Fibroblast of skin of right biceps (primary cell): ENCODE measurements at regions not wholly inside any gene's neighbourhood (a gene's known extent, or its start where the extent isn't known, plus 50 kb on each side); places are given as distances from the start of the nearest gene placed in this dataset.
"Not testable (repeated sequence)": the region's sequence is repeated elsewhere in the genome, so short reads cannot be mapped to it uniquely, and the experiment has no call there.

Experiments used
- DNase-seq: peaks from one replicate; pipeline ENCODE4 v3.0.0-alpha.2; 2013

DNA sequence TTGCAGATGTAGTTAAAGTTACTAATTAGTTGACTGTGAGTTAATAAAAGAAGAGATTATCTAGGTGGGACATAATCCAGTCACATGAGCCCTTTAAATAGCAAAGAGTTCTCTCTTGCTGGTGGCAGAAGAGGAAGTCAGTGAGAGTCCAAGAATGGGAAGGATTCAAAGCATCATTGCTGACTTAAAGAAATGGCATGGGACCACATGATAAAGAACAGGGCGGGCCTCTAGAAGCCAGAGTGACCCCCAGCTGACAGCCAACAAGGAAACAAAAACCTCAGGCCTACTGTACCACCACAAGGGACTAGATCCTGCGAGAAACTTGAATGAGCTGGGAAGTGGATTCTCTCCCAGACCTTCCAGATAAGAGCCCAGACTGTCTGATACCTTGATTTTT, 447.2 kb upstream of the CCDC54 start:
- no peak for DNase-seq

DNA sequence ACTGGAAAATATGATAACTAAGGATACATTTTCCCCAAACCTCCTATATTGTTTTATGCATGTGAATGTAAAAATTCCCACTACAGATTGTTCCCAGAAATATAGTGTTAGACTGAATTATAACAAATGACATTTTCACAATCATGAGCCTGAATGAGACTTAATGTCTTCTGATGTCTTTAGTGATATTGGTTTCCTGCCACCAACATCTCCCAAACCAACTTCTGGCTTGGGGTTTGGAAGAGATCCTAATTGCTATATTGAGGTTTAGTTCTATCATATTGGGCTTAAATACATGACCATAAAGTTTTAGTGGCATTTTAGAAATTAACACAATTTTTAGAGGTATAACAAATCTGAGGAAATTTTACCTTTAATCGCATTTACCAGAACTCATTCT, 445.3 kb upstream of the CCDC54 start:
- DNase-seq, result no peak

DNA sequence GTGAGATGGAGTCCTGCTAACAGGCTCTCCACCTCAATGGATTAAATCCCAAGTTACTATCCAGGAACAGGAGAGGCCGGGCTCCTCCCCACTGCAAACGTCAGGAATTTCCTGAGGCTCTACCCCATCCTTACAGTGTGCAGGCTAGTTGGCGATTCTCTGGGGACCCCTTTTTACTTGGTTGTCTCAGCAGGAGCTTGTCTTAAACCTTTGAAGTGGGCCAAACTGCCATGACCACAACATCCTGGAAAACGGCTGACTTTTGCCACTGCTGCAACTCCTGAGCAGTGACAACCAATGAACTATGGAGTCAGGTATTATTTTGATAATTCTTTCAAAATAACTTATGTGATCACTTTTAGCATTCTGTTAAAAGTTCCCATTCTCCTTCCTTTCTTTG, 440.9 kb upstream of the CCDC54 start:
- DNase-seq, result no peak

DNA sequence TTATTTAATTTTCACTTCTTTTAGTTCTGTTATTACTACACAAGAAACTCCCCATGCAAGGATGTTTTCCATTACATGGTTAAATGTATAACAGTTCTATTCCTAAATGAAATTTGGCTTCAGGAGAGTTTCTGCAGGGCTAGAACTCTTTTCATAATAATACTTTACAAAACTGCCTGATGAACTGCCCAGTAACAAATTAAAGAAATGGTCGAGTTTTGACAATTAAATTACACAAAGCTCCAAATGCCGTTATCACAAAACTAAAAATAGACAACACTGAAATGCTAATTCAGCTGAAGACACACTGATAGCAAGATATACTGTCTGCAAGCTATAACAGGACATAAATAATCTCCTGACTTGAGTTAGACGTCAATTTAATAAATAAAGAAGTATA, 435.2 kb upstream of the CCDC54 start:
- DNase-seq, result no peak

DNA sequence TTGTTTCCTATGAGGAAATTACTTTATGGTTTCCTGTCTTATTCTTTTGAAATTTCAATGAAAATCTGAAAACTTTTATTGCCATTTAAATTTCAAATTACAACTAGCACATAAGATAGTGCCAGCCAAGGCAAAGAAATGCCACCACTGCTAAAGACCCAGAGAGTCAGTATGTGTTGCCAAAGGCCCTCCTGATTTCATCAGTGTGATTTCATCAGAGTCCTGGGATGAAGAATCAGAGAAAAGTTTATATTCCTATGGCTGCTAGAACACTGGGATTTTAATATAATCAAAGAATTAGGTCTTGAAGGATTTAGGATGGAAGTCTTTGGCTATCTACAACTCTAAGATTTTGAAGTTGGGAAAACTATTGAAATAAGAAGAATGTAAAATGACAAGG, 434.2 kb upstream of the CCDC54 start:
- no peak for DNase-seq

DNA sequence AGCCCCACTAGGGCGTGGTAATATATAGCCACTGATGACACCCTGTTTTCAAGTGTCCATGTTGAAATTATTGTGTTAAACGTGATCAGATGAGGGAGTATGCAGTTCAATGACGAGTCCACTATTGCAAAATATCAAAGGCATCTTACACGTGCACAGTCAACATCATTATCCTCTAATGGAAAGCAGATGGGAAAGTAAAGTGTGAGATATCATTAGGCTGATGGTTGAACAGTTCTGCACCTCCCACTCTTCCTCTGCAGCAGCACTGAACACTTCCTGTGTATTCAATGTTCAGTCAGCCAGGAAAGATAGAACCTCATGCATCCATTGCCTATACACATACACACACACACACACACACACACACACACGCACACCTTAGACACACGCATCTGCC, 431.8 kb upstream of the CCDC54 start:
- peak; percentile 83 for DNase-seq

DNA sequence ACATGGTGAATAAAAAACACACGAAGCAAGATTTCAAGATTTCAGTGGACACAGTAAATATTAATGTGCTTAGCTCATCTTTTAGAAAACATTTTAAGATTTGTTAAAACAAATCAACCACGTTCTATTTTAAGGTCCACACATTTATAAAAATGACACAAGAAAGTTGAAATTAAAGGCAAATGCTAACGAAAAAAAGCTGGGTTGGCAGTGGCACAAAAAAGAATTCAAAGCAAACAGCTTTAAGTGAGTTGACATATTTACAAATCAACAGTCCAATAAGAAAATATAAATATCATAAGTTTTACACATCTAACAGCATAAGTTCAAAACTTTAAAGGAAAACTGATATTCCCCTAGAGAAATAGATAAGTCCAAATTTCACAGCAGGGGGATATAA, 430.4 kb upstream of the CCDC54 start:
- DNase-seq, result no peak

DNA sequence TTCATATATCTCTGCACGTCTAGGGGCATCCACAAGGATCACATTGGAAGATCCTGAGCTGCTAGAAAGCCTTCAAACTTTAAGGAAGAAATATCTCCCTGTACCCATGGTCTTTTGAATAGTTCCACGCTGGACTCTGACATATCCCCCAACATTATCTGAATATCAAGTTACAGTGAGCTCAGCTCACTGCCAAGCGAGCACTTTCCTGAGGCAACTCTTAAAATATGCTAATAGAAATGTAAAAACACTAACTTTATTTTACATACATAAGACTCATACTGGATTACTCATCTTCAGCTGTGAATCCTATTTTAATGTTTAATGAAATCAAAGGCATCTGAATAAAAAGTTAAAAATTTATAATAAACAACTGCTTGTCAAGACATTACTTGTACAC, 420.2 kb upstream of the CCDC54 start:
- peak; percentile 70 for DNase-seq

DNA sequence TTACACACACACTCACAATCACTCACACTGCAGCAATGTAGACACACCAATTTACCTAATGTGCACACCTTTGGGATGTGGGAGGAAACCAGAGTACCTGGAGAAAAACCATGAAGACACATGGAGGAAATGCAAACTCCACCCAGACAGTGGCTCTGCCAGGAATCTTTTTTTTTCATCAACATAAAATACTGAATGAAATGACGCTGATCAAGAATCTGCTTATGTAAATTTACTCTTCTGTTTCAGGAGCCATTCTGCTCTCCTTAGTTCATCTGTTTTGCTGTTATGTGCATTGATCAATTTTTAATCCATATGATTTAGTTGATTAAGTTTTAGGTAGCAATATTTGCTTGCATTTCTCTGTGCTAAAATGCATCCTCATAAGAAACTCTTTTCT, 414.2 kb upstream of the CCDC54 start:
- DNase-seq, result no peak

DNA sequence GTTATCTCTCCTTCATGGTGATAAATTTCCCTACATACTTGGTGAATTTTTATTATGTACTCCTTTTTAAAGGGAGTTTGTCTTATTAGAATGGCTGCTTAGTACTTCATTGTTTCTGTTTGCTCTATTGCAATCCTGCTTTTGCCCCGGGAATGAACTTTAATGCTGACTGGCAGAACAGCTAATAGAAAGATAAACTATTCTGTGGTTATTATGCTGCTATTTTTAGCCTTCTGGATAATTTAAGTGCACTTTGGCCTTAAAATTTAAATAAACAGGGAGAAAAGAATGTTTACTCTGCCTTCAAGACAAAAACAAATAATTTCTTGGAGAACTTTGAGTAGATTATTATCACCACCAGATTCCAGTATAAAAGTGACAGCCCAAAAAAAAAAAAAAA, 413.8 kb upstream of the CCDC54 start:
- peak; percentile 54 for DNase-seq

DNA sequence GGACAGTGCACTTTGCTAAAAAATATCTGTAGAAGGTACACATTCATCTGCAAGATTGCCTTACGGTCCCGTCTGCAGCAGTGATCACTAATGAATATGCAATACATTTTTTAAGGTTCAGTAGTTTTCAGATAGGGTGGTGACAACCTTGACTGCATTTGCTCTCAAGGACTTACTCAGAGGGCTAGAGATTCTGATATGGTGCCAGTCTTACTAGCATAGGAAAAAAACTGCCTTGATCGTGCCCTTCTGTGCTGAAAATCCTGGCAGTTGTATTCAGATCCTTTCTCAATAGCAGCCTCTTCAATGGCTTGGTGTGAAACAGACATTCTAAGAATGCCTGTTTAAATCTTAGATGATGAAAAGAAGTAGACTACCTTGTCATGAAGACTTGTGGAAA, 411.9 kb upstream of the CCDC54 start:
- DNase-seq, result no peak

DNA sequence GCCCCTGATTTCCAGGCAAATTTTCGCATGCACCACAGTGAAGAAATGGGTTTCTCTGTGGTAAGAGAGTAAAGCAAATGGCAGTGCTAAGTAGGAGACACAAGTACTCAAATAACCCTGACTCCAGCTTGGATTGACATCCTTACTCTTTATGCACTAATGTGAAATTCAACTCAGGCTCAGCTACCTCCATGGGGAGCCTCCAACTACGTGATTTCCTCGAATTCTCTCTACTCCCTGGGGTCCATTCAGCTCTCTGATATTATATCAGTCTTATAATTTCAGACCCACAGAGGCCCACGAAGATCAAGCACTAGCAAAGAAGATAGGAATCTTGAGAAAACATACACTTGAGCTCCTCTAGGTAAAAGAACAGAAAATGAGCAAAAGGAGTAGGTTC, 407.6 kb upstream of the CCDC54 start:
- DNase-seq, result no peak

DNA sequence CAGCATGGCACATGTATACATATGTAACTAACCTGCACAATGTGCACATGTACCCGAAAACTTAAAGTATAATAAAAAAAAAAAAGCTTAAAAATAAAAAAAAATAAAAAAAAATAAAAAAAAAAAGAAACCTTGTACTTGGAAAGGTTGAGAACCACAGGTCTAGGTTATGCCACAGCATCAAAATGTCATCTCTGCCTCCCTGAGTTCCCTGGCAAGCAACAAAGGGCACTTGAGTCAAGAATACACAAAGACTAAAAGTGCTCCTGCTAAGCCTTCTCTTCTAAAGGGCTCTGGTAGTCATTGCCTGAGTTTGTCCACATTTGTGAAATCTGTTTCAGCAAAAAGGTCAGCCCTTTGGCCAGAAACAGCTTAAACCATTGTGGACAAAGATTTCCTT, 395.8 kb upstream of the CCDC54 start:
- DNase-seq, result no peak

DNA sequence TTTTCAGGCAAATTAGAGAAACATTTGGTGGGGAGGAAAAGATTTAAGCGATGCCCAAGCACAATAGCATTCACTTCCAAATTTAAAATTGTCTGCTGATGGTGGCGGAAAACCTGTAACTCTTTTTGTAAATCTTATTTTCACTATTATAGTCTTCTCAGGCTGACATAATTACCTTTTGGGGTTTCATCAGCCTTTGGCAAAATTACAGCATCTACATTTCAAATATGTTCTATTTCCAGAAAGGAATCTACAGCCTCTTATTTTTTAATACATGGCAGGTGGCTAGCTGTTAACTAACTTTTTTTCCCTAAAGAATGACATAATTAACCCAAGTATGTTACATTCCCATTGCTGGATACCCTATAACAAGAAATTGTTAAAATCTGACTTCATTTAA, 391.5 kb upstream of the CCDC54 start:
- peak; percentile 16 for DNase-seq

DNA sequence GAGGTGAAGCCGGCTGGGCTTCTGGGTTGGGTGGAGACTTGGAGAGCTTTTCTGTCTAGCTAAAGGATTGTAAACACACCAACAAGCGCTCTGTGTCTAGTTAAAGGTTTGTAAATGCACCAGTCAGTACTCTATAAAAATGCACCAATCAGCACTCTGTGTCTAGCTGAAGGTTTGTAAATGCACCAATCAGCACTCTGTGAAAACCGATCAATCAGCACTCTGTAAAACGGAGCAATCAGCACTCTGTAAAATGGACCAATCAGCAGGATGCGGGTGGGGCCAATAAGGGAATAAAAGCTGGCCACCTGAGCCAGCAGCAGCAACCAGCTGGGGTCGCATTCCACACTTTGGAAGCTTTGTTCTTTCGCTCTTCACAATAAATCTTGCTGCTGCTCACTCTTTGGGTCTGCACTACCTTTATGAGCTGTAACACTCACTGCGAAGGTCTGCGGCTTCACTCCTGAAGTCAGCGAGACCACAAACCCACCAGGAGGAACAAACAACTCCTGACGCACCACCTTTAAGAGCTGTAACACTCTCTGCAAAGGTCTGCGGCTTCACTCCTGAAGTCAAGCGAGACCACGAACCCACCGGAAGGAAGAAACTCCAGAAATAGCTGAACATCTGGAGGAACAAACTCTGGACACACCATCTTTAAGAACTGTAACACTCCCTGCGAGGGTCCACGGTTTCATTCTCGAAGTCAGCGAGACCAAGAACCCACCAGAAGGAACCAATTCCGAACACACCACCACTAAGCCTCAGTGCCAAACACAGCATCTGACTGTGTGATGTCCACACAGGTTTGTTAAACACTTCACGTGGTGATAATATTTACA, 378.2 kb upstream of the CCDC54 start:
- not testable (repeated sequence) for DNase-seq

DNA sequence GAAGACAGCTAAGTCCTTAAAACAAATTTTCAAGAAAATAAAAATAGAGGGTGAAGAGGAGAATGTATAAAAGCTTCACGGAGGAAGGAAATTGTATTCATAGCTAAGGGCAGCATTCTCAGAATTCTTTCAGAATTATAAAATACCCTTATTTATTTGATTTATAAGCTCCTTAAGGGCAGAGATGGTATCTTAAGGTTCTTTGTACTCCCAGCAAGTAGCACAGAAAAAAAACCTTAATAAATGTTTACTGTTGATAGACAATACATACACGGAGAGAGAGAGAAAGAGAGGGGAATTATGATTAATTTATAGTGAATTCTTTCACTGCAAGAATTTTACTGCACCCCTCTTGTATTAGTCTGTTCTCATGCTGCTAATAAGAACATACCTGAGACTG, 375.6 kb upstream of the CCDC54 start:
- DNase-seq, result peak; percentile 18

DNA sequence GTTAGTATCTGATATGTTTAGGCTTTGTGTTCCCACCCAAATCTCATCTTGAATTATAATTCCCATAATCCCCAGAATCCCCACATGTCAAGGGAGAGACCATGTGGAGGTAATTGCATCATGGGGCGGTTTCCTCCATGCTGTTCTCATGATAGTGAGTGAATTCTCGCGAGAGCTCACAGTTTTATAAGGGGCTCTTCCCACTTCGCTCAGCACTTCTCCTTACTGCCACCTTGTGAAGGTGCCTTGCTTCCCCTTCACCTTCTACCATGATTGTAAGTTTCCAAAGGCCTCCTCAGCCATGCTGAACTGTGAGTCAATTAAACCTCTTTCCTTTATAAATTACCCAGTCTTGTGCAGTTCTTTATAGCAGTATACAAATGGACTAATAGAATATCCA, 371.9 kb upstream of the CCDC54 start:
- DNase-seq, result not testable (repeated sequence)

DNA sequence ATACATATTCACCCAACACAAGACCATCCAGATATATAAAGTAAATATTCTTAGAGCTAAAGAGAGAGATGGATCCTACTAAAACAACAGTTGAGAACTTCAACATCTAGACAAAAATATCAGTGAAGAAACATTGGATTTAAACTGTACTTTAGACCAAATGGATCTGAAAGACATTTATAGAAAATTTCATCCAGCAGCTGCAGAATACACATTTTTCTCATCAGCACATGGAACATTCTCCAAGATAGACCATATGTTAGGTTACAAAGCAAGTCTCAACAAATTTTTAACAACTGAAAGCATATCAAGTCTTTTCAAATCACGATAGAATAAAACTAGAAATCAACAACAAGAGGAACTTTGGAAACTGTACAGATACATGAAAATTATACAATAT, 369.0 kb upstream of the CCDC54 start:
- no peak for DNase-seq

DNA sequence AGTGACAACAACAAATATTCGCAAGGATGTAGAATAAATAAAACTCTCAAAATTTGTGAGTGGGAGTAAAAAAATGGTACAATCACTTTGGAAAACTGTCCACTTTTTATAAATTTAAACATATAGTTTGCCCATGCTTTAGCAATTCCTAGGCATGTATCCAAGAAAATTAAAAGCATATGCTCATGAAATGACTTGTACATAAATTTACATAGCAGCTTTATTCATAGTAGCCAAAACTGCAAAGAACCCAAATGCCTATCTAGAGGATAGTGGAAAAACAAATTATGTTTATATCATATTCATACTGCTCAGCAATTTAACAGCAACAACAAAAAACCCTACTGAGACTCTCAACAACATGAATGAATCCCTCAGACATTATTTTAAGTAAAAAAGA, 363.6 kb upstream of the CCDC54 start:
- peak; percentile 33 for DNase-seq

DNA sequence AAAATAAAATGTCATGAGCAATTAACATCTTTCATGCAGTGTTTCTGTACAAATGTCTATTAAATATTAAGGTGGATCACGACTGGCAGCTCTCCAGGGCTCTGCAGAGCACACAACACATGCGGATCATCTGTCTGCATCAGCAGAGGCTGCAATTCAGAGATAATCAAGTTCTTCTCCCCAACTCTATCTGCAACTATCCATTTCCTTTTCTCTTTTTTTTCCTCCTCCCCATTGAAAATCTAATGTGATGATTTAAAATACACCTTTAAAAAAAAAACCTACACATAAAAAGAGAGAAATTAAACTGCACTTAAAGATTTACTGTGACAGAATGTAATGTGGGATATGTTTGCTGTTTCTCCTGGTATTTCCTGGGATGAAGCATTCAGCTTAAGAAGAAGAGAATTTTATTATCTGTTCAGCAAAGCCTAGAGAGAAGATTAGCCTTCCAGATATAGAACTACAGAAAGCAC, 352.6 kb upstream of the CCDC54 start:
- DNase-seq, result peak; percentile 22

DNA sequence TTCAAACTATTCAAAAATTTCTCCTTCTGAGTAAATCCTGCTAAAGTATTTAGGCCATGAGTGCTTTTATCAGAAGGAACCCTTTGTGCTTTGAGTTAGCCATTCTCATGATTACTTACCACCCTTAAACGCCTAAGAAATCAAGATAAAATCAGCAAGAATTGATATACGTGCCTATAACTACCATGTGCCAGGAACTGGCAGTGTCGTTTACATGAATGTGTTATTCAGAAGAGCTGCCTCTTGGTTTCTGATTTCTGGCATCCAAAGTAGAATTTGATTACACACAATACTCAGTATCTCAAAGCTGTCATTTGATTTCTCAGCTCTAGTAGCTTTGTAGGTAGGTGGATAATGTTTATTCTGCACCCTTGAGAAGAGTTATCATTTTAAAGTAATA, 351.3 kb upstream of the CCDC54 start:
- DNase-seq, result no peak

DNA sequence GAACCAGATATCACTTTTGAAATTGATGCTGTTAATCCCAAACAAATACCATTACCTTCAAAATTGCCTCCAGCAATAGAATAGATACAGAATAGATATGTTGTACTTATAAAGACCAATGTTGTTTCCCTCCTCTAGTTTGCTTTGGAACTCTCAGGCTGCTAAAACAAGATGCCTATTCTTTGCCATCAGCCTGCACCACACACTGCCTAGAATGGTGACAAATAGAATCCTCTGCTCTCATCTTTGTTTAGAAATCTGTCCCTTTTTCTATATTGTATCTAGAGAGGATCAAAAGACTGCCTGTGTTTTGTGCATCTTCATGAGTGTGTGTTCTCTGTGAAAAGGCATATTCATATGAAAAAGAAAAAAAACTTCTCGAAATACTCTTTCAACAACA, 349.2 kb upstream of the CCDC54 start:
- DNase-seq, result no peak

DNA sequence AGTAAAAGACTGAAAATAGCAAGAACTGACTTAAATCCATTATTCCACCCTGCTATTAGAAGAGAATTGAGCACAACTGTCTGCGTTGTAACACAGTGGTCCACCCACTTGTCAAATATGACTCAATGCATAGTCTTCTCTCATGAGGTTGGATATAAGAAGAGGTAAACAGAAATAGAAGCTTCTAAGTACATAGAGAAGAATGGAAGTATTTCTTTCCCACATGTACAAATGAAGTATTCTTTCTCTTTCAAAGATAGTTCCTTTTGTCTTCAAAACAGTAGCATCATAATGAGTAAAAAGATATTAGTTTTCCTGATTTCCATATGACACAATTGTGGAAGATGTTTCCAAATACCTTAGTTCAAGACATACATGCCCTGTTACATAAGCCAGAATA, 348.6 kb upstream of the CCDC54 start:
- DNase-seq, result no peak

DNA sequence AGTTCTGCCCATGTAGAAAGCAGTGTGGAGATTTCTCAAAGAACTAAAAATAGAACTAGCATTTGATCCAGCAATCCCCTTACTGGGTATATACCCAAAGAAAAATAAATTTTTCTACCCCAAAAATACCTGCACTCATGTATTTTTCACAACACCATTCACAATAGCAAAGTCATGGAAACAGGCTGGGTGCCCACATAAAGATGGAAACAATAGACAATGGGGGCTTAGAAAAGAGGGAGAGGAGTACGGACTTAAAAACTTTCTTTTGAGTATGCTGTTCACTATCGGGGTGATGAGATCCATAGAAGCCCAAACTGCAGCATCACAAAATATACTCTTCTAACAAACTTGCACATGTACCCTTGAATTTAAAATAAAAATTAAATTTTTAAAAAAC, 345.1 kb upstream of the CCDC54 start:
- DNase-seq, result no peak

DNA sequence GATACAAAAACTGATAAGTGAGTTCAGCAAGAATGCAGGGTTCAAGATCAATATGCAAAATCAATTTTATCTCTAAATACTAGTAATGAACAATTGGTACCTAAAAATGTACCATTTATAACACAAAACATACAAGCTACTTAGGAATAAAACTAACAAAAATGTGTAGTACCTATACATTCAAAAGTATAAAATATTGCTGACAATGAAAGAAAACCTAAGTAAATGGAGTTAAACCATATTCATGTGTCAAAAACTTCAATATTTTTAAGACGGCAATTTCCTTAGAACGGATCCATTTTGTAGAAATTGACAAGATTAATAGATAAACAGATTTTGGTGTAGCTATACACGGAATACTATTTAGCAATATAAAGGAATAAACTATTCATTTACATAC, 343.1 kb upstream of the CCDC54 start:
- no peak for DNase-seq
